Fibroblast of the conjunctiva (primary cell): ENCODE measurements at regions not wholly inside any gene's neighbourhood (a gene's known extent, or its start where the extent isn't known, plus 50 kb on each side); places are given as distances from the start of the nearest gene placed in this dataset.
"Not testable (repeated sequence)": the region's sequence is repeated elsewhere in the genome, so short reads cannot be mapped to it uniquely, and the experiment has no call there.

ENCODE experiments used
- DNase-seq: peaks from one replicate; pipeline ENCODE4 v3.0.0-alpha.2; 2010; ENCODE audit warnings: low read depth

GRCh38 chr6:60384614-60385013, 1901.4 kb downstream of the KHDRBS2 start:
- DNase-seq = not testable (repeated sequence)

GRCh38 chr6:60382771-60383170, 1903.3 kb downstream of the KHDRBS2 start:
- DNase-seq = not testable (repeated sequence)

- DNase-seq = not testable (repeated sequence)
Observed at GRCh38 chr6:60374078-60374477, 1911.9 kb downstream of the KHDRBS2 start.

GRCh38 chr6:60367800-60368199, 1918.2 kb downstream of the KHDRBS2 start:
- not testable (repeated sequence) for DNase-seq

- not testable (repeated sequence) for DNase-seq
Observed at GRCh38 chr6:60365901-60366300, 1920.1 kb downstream of the KHDRBS2 start.

- DNase-seq = not testable (repeated sequence)
Observed at GRCh38 chr6:60342411-60343008, 1943.5 kb downstream of the KHDRBS2 start.

GRCh38 chr6:60338328-60339071, 1947.5 kb downstream of the KHDRBS2 start:
- not testable (repeated sequence) for DNase-seq

GRCh38 chr6:60335124-60335523, 1950.9 kb downstream of the KHDRBS2 start:
- DNase-seq = not testable (repeated sequence)

GRCh38 chr6:60333708-60334107, 1952.3 kb downstream of the KHDRBS2 start:
- DNase-seq = not testable (repeated sequence)

GRCh38 chr6:60308939-60309338, 1977.1 kb downstream of the KHDRBS2 start:
- DNase-seq = not testable (repeated sequence)
